H1 (cell line): ENCODE measurements at regions not wholly inside any gene's neighbourhood (a gene's known extent, or its start where the extent isn't known, plus 50 kb on each side); places are given as distances from the start of the nearest gene placed in this dataset.

Source experiments
- CTCF ChIA-PET: fragments of 300-600 bp; sonication (Branson Sonifier 250); formaldehyde crosslinking; loops from one replicate; lab custom pipeline; 2021; ENCODE audit not compliant: partially characterized antibody; lab: Charles Lee
- POLR2A ChIA-PET: fragments of 300-600 bp; sonication (Branson Sonifier 250); formaldehyde crosslinking; loops from one replicate; lab custom pipeline; 2021; ENCODE audit warnings: inconsistent platforms; ENCODE audit not compliant: partially characterized antibody; lab: Charles Lee
- DNase-seq, 2 experiments: peaks; one replicate each; pipeline versions ENCODE4 v3.0.0 to v3.0.0-alpha.2; 2010 to 2022; ENCODE audit warnings: low spot score in 2 of 2, low read depth in 1 of 2, mixed read lengths in 1 of 2
- FAIRE-seq: peaks from 2 replicates; lab custom pipeline; 2011; peaks lifted over from hg19 to GRCh38; lab: Jason Lieb, UNC
- H2AFZ ChIP-seq: 2 replicates; pipeline ENCODE4 v1.8.1; 2012; ENCODE audit warnings: low read length, inconsistent platforms
- H2AK5ac ChIP-seq: 2 replicates; pipeline ENCODE4 v1.6.1; 2013; ENCODE audit warnings: low read depth, low read length
- H2BK120ac ChIP-seq: replicated peaks from 2 replicates; pipeline ENCODE3; 2013; ENCODE audit warnings: low read depth, low read length, inconsistent platforms
- H2BK12ac ChIP-seq: 2 replicates; pipeline ENCODE4 v1.6.1; 2013; ENCODE audit warnings: low read depth, low read length
- H2BK15ac ChIP-seq: 2 replicates; pipeline ENCODE4 v1.6.1; 2013; ENCODE audit warnings: low read length
- H2BK20ac ChIP-seq: 2 replicates; pipeline ENCODE4 v1.6.1; 2013; ENCODE audit warnings: low read length
- H2BK5ac ChIP-seq: 2 replicates; pipeline ENCODE4 v1.6.1; 2013; ENCODE audit warnings: low read depth, low read length
- H3K14ac ChIP-seq: 2 replicates; pipeline ENCODE4 v1.6.1; 2013; ENCODE audit warnings: inconsistent platforms; ENCODE audit not compliant: insufficient read length
- H3K18ac ChIP-seq: 2 replicates; pipeline ENCODE4 v1.6.1; 2013; ENCODE audit warnings: low read length; ENCODE audit errors: extremely low read depth
- H3K23ac ChIP-seq: 2 replicates; pipeline ENCODE4 v1.6.1; 2013; ENCODE audit warnings: inconsistent platforms; ENCODE audit not compliant: insufficient read length
- H3K23me2 ChIP-seq: 2 replicates; pipeline ENCODE4 v1.6.1; 2013; ENCODE audit warnings: low read depth, low read length
- H3K27ac ChIP-seq: 2 replicates; pipeline ENCODE4 v1.6.1; 2011; ENCODE audit warnings: low read depth, low read length, inconsistent platforms
- H3K27me3 ChIP-seq, 4 experiments: replicated peaks in 1 of 4; 1 replicate in 1 of 4; 2 replicates in 3 of 4; pipeline versions ENCODE4 v1.6.1 to v1.8.1; 2011 to 2013; ENCODE audit warnings: low read length in 3 of 4, mild to moderate bottlenecking in 3 of 4, inconsistent platforms in 2 of 4, mixed read lengths in 2 of 4, moderate library complexity in 1 of 4; ENCODE audit not compliant: control insufficient read depth in 3 of 4, insufficient read depth in 3 of 4; ENCODE audit errors: extremely low read depth in 1 of 4
- H3K36me3 ChIP-seq, 4 experiments: 2 replicates each; pipeline versions ENCODE4 v1.6.1 to v1.8.1; 2011 to 2013; ENCODE audit warnings: mild to moderate bottlenecking in 4 of 4, low read length in 3 of 4, moderate library complexity in 2 of 4, control low read depth in 1 of 4, inconsistent platforms in 1 of 4; ENCODE audit not compliant: insufficient read depth in 4 of 4, control insufficient read depth in 2 of 4
- H3K4ac ChIP-seq: replicated peaks from 2 replicates; pipeline ENCODE3; 2013; ENCODE audit warnings: low read length, low read depth, mixed read lengths, inconsistent platforms; ENCODE audit not compliant: insufficient read length
- H3K4me1 ChIP-seq, 4 experiments: replicated peaks in 1 of 4; 1 replicate in 1 of 4; 2 replicates in 3 of 4; pipeline versions ENCODE4 v1.6.1 to v1.8.1; 2011 to 2013; ENCODE audit warnings: low read length in 3 of 4, inconsistent platforms in 2 of 4, mixed read lengths in 1 of 4; ENCODE audit not compliant: insufficient read depth in 4 of 4, control insufficient read depth in 3 of 4
- H3K4me2 ChIP-seq, 2 experiments: 2 replicates each; pipeline versions ENCODE4 v1.6.1 to v1.8.1; 2011 to 2013; ENCODE audit warnings: low read depth in 2 of 2, low read length in 2 of 2, control low read depth in 1 of 2, inconsistent platforms in 1 of 2, mild to moderate bottlenecking in 1 of 2; ENCODE audit not compliant: insufficient read depth in 1 of 2
- H3K4me3 ChIP-seq, 4 experiments: fragments of 200-600, 300-600 bp in 1 of 4; sonication (generic), shearing (Covaris generic), sonication (Bioruptor Twin) in 1 of 4; 2 replicates each; pipeline versions ENCODE4 v1.5.1 to v1.8.1; 2011 to 2016; ENCODE audit warnings: low read length in 4 of 4, low read depth in 3 of 4, control low read depth in 2 of 4, inconsistent platforms in 2 of 4, mild to moderate bottlenecking in 2 of 4, mixed read lengths in 1 of 4, moderate library complexity in 1 of 4; ENCODE audit not compliant: insufficient read depth in 2 of 4; ENCODE audit errors: extremely low read depth in 1 of 4
- H3K56ac ChIP-seq: replicated peaks from 2 replicates; pipeline ENCODE3; 2013; ENCODE audit warnings: low read depth, mild to moderate bottlenecking, mixed read lengths, low read length, inconsistent platforms; ENCODE audit not compliant: insufficient read length
- H3K79me1 ChIP-seq: 2 replicates; pipeline ENCODE4 v1.6.1; 2013; ENCODE audit warnings: low read depth, low read length, control low read depth
- H3K79me2 ChIP-seq, 2 experiments: 2 replicates each; pipeline versions ENCODE4 v1.6.1 to v1.8.1; 2012 to 2013; ENCODE audit warnings: low read length in 2 of 2, mild to moderate bottlenecking in 2 of 2, inconsistent platforms in 1 of 2; ENCODE audit not compliant: insufficient read depth in 2 of 2, control insufficient read depth in 1 of 2
- H3K9ac ChIP-seq, 4 experiments: replicated peaks in 1 of 4; 1 replicate in 1 of 4; 2 replicates in 3 of 4; pipeline versions ENCODE4 v1.6.1 to v1.8.1; 2011 to 2013; ENCODE audit warnings: low read depth in 3 of 4, low read length in 3 of 4, control low read depth in 2 of 4, mild to moderate bottlenecking in 2 of 4, moderate library complexity in 2 of 4, inconsistent platforms in 1 of 4; ENCODE audit errors: extremely low read depth in 1 of 4
- H3K9me3 ChIP-seq, 2 experiments: 2 replicates each; pipeline versions ENCODE4 v1.6.1 to v1.8.1; 2012 to 2013; ENCODE audit warnings: mild to moderate bottlenecking in 2 of 2, moderate library complexity in 2 of 2, control low read depth in 1 of 2, inconsistent platforms in 1 of 2, low read depth in 1 of 2, low read length in 1 of 2, mixed read lengths in 1 of 2; ENCODE audit not compliant: insufficient read depth in 2 of 2
- H4K20me1 ChIP-seq, 2 experiments: replicated peaks in 1 of 2; 2 replicates each; pipeline versions ENCODE3 to v1.8.1; 2011 to 2013; ENCODE audit warnings: inconsistent platforms in 2 of 2, low read length in 2 of 2, mild to moderate bottlenecking in 1 of 2; ENCODE audit not compliant: insufficient read depth in 2 of 2, control insufficient read depth in 1 of 2
- H4K5ac ChIP-seq: 2 replicates; pipeline ENCODE4 v1.6.1; 2013; ENCODE audit warnings: low read length, low read depth, mixed read lengths, inconsistent platforms; ENCODE audit not compliant: insufficient read length
- H4K8ac ChIP-seq: 2 replicates; pipeline ENCODE4 v1.8.0; 2013; ENCODE audit warnings: mild to moderate bottlenecking, moderate library complexity, low read length, inconsistent platforms; ENCODE audit not compliant: insufficient read depth; ENCODE audit errors: extremely low read depth
- H4K91ac ChIP-seq: replicated peaks from 2 replicates; pipeline ENCODE3; 2013; ENCODE audit warnings: low read length, mixed read lengths, inconsistent platforms; ENCODE audit not compliant: insufficient read length
- SP2 ChIP-seq: IDR thresholded peaks from 2 replicates; pipeline ENCODE4 v1.6.1; 2012; ENCODE audit warnings: mild to moderate bottlenecking, low read length, inconsistent platforms

DNA sequence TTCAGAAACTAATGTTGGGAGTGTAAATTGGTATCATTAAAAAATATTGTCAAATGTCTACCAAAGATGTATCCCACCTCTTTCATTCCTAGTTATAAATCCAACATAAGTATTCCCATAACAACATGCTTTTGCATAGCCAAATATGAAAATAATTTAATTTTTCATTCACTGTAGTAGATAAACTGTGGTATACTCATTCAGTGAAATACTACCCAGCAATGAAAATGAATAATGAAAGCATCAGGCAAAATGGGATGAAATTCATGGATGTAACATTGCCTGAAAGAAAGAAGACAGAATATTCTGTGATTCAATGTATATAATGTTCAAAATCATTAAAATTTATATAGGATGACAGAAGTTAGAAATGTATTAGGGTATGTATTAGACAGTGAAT is 629.0 kb upstream of the MBL2 start:
- H3K9me3 ChIP-seq: peaks cover 13% of the 10 kb centered on the region in 2 experiments
- H2BK5ac ChIP-seq: no peak overlapping the region
- ChIA-PET POLR2A (no interaction called here), CTCF (no interaction called here)
- H3K4me3 ChIP-seq: no peak overlapping the region
- no peak overlapping the region for H2BK120ac ChIP-seq
- H3K18ac ChIP-seq: no peak overlapping the region
- no peaks in the 10 kb centered on the region for H4K20me1 ChIP-seq
- peaks cover 0 to 9% (median 0%) of the 10 kb centered on the region in 4 experiments; a peak in 2 of 8 replicates for H3K36me3 ChIP-seq
- TF ChIP-seq SP2: no peak
- H3K4me1 ChIP-seq: peaks cover 0 to 3% (median under 1%) of the 10 kb centered on the region in 4 experiments; a peak in 3 of 7 replicates
- H3K23ac ChIP-seq: no peak overlapping the region
- no peak overlapping the region for H2BK20ac ChIP-seq
- no peak overlapping the region for H4K8ac ChIP-seq
- no peak overlapping the region for H3K4me2 ChIP-seq
- H3K27me3 ChIP-seq: no peaks in the 10 kb centered on the region
- no peak overlapping the region for H3K9ac ChIP-seq
- no peak overlapping the region for H3K27ac ChIP-seq
- H4K5ac ChIP-seq: no peak overlapping the region
- no peak overlapping the region for H3K4ac ChIP-seq
- H2BK15ac ChIP-seq: no peak overlapping the region
- no peaks in the 10 kb centered on the region for H3K79me1 ChIP-seq
- no peak overlapping the region for H3K56ac ChIP-seq
- no peak for FAIRE-seq
- no peak overlapping the region for H2AFZ ChIP-seq
- H3K14ac ChIP-seq: no peak overlapping the region
- H2AK5ac ChIP-seq: no peak overlapping the region
- no peak for DNase-seq
- H3K79me2 ChIP-seq: no peaks in the 10 kb centered on the region
- H4K91ac ChIP-seq: no peak overlapping the region
- no peaks in the 10 kb centered on the region for H3K23me2 ChIP-seq
- H2BK12ac ChIP-seq: no peak overlapping the region
